NB4 (cell line): ENCODE measurements at regions not wholly inside any gene's neighbourhood (a gene's known extent, or its start where the extent isn't known, plus 50 kb on each side); places are given as distances from the start of the nearest gene placed in this dataset.
"Not testable (repeated sequence)": the region's sequence is repeated elsewhere in the genome, so short reads cannot be mapped to it uniquely, and the experiment has no call there.

Experiments used
- DNase-seq: peaks from one replicate; pipeline ENCODE4 v3.0.0; 2010; ENCODE audit warnings: low read depth
- H3K4me3 ChIP-seq: one replicate; pipeline ENCODE4 v1.5.1; 2011; ENCODE audit warnings: mild to moderate bottlenecking, low read depth, low read length, moderate library complexity
- CTCF ChIP-seq: IDR thresholded peaks from one replicate; pipeline ENCODE4 v1.5.1; 2012; ENCODE audit warnings: low read depth, low read length
- MYC ChIP-seq: IDR thresholded peaks from 2 replicates; pipeline ENCODE4 v1.6.1; 2011; ENCODE audit warnings: low read depth, low read length
- POLR2A ChIP-seq: IDR thresholded peaks from 2 replicates; pipeline ENCODE4 v1.6.1; 2011; ENCODE audit warnings: mild to moderate bottlenecking; ENCODE audit not compliant: insufficient read length; ENCODE audit errors: extremely low read depth
- TF ChIP-seq, protein P1 (sequence below): IDR thresholded peaks from 2 replicates; pipeline ENCODE4 v1.6.1; 2011; ENCODE audit warnings: low read depth, low read length

GRCh38 chr5:126125407-126125806 lies 297.8 kb upstream of the GRAMD2B start:
- no peak for DNase-seq

DNA sequence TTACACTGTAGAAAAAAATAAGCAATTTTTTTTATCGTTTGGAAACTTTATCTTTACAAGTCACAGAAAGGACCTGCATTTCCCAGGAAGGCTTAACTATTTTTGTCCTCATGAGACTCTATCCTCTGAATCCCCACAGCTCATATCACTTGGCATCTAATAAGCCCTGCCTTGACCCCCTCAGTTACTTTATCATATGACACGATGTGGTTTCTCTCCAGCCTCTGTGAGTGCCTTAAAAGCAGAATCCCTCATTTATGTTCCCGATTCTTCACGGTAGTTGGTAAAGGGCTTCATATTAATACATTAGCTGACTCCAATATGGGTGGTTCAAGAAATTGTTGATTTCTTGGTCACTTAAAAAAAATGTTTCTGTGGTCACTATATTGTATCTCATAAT lies 296.6 kb upstream of the GRAMD2B start:
- DNase-seq, result no peak
- H3K4me3 ChIP-seq, result no peak overlapping the region
- no peak for TF ChIP-seq MYC
- no peak for TF ChIP-seq POLR2A
- no peak for TF ChIP-seq CTCF
- TF ChIP-seq, protein P1, sequence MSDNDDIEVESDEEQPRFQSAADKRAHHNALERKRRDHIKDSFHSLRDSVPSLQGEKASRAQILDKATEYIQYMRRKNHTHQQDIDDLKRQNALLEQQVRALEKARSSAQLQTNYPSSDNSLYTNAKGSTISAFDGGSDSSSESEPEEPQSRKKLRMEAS, result no peak

More at GRCh38 chr5:126125407-126125806, 297.8 kb upstream of the GRAMD2B start:
- TF ChIP-seq POLR2A (no peak), MYC (no peak), CTCF (no peak)
- TF ChIP-seq, protein P1, result no peak
- H3K4me3 ChIP-seq, result no peak overlapping the region

DNA sequence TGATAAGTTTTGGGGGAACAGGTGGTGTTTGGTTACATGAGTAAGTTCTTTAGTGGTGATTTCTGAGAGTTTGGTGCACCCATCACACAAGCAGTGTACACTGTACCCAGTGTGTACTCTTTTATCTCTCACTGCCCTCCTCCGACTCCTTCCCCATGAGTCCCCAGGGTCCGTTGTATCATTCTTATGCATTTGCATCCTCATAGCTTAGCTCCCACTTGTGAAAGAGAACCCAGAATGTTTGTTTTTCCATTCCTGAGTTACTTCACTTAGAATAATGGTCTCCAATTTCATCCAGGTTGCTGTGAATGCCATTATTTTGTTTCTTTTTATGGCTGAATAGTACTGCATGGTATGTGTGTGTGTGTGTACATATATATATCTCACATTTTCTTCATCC lies 295.8 kb upstream of the GRAMD2B start:
- not testable (repeated sequence) for H3K4me3 ChIP-seq, DNase-seq

DNA sequence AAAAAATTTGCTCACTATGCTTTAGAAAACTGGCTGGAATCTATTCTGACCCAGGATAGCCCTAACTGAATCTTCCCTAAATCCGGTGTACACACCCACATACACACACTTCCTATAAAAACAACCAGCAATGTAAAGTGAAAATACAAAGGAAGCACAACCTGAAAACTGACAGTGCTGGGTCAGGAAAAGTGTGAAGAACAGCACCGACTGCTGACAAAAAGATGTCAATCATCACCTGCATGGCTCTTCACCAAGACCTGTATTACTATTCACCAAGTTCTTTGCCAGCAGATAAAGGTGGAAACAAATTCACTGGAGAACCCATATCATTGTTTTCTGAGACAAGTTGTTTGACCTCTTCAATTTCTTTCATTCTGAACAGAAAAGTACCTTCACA lies 293.8 kb upstream of the GRAMD2B start:
- TF ChIP-seq CTCF, result no peak
- TF ChIP-seq, protein P1, result no peak
- TF ChIP-seq MYC, result no peak
- no peak for TF ChIP-seq POLR2A
- H3K4me3 ChIP-seq, result no peak overlapping the region
- DNase-seq, result no peak

- DNase-seq, result no peak
- no peak overlapping the region for H3K4me3 ChIP-seq
- TF ChIP-seq MYC (no peak), POLR2A (no peak)
These were observed 289.8 kb upstream of the GRAMD2B start for GRCh38 chr5:126133424-126133823.

GRCh38 chr5:126137891-126138280 lies 285.3 kb upstream of the GRAMD2B start:
- no peak for TF ChIP-seq POLR2A
- no peak for TF ChIP-seq CTCF
- no peak for TF ChIP-seq MYC
- TF ChIP-seq, protein P1, result no peak
- no peak overlapping the region for H3K4me3 ChIP-seq
- DNase-seq, result no peak

DNA sequence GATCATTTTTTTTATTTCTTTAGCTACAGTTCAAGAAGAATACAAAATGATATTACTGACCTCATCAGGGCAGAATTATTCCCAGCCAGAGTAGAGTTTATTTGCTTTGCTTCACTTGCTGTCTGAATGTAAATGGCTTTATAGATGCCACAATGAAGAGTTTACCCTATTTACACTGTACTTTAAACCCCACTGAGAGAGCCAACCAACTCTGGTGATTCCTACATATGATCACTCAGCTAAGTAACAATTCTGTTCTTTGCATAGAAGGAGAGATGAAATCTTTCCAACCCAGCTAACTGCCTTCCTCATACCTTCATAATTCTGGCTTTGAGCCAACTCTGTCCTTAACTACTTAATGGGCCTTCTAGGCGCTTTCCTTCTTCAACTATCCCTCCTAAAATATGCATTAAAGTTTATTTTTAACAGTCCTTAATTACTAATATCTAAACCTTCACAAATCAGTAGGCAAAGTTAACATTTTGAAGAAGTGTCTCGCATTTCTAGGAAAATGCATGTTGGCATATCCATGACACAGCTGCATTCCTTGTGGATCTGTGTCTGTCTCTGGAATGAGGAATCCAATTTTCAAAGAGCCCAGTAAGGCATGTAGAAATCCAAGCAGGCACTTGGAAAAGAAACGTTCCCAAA lies 284.8 kb upstream of the GRAMD2B start:
- TF ChIP-seq, protein P1, result no peak
- TF ChIP-seq POLR2A, result no peak
- no peak for DNase-seq
- no peak overlapping the region for H3K4me3 ChIP-seq
